ENCODE measurements at regions not wholly inside any gene's neighbourhood (a gene's known extent, or its start where the extent isn't known, plus 50 kb on each side); places are given as distances from the start of the nearest gene placed in this dataset.

DNA sequence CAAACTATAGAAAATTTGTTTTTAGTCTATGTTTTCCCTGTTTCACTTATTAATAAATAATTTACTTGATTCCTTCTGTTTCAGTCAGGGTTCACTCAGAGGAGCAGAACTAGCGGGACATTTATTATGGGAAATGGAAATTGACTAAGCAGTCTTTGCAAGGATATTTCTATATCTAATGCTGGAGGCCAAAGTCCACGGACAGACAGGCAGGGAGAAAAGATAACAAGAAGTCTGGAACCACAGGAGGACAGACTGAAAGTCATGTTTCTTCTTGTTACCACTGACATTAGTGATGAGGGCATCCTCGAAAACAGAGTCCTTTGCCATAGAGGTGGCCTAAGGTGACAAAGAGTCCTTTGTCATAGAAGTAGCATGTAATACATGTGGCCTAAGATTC, 744.5 kb upstream of the TMPRSS15 start:
- BruUV-seq (replicated peaks): no TSS peak
- H3K9me3 ChIP-seq (ENCODE audit: control insufficient read depth, insufficient read depth, low read depth, low read length): no peaks in the 10 kb centered on the region
- H3K4me3 ChIP-seq (ENCODE audit: low read depth in 2 of 2, low read length in 2 of 2): no peak overlapping the region
- H3K36me3 ChIP-seq (ENCODE audit: control insufficient read depth, insufficient read depth, low read length): no peaks in the 10 kb centered on the region
- no peak for ATAC-seq
- in situ Hi-C loops (cut with HindIII; ENCODE audit: low pct_unique_long_range_greater_than_20kb, low sequenced_read_pairs): no loop called here
- intact Hi-C loops (cut with micrococcal nuclease; ENCODE audit: unreplicated experiment): no loop called here
- TF ChIP-seq, protein P1, sequence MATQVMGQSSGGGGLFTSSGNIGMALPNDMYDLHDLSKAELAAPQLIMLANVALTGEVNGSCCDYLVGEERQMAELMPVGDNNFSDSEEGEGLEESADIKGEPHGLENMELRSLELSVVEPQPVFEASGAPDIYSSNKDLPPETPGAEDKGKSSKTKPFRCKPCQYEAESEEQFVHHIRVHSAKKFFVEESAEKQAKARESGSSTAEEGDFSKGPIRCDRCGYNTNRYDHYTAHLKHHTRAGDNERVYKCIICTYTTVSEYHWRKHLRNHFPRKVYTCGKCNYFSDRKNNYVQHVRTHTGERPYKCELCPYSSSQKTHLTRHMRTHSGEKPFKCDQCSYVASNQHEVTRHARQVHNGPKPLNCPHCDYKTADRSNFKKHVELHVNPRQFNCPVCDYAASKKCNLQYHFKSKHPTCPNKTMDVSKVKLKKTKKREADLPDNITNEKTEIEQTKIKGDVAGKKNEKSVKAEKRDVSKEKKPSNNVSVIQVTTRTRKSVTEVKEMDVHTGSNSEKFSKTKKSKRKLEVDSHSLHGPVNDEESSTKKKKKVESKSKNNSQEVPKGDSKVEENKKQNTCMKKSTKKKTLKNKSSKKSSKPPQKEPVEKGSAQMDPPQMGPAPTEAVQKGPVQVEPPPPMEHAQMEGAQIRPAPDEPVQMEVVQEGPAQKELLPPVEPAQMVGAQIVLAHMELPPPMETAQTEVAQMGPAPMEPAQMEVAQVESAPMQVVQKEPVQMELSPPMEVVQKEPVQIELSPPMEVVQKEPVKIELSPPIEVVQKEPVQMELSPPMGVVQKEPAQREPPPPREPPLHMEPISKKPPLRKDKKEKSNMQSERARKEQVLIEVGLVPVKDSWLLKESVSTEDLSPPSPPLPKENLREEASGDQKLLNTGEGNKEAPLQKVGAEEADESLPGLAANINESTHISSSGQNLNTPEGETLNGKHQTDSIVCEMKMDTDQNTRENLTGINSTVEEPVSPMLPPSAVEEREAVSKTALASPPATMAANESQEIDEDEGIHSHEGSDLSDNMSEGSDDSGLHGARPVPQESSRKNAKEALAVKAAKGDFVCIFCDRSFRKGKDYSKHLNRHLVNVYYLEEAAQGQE (IDR thresholded peaks at IDR 0.05; ENCODE audit: insufficient read depth in 1 of 2, low read depth in 2 of 2, low read length in 1 of 2): no peak
- TF ChIP-seq SIN3A (IDR thresholded peaks at IDR 0.05; ENCODE audit: borderline replicate concordance, insufficient read depth, low read depth, low read length): no peak
- ChIA-PET CTCF (no interaction called here), POLR2A (no interaction called here)
- DNase-seq (ENCODE audit: low read depth, low spot score): no peak
- no peaks in the 10 kb centered on the region for H3K27me3 ChIP-seq (ENCODE audit: control insufficient read depth, insufficient read depth, low read length)
- no peaks in the 10 kb centered on the region for H3K4me1 ChIP-seq (ENCODE audit: control insufficient read depth, insufficient read depth, low read length)
- no peak overlapping the region for H3K27ac ChIP-seq (ENCODE audit: low read length)

DNA sequence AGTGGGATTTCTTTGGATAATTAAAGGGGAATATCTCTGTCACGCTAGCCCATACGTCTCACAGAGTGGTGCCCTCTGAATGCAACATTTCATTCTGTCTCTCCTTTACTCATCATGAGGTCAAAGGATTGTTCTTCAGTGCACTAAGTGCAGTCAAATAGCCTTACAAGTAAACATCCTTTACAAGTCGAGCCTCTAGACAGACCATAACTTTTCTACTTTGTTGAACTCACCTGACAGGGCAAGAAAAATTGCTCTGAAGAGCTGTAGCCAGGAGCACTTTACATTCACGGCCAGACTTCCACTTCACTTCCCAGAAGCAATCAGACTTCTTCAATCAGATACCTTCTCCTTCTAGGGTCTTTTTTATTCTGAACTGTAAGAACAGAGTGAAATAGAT, 768.0 kb upstream of the TMPRSS15 start:
- POLR2A ChIA-PET: no interaction called here
- H3K36me3 ChIP-seq (ENCODE audit: control insufficient read depth, insufficient read depth, low read length): no peaks in the 10 kb centered on the region; the same call in 1 of the 2 replicates
- in situ Hi-C loops (cut with HindIII; ENCODE audit: low pct_unique_long_range_greater_than_20kb, low sequenced_read_pairs) (no loop called here), intact Hi-C loops (cut with micrococcal nuclease; ENCODE audit: unreplicated experiment) (no loop called here)
- H3K27ac ChIP-seq (ENCODE audit: low read length): no peak overlapping the region
- no peaks in the 10 kb centered on the region for H3K9me3 ChIP-seq (ENCODE audit: control insufficient read depth, insufficient read depth, low read depth, low read length)
- BruUV-seq (replicated peaks): no TSS peak
- no peaks in the 10 kb centered on the region for H3K27me3 ChIP-seq (ENCODE audit: control insufficient read depth, insufficient read depth, low read length)
- TF ChIP-seq SIN3A (IDR thresholded peaks at IDR 0.05; ENCODE audit: borderline replicate concordance, insufficient read depth, low read depth, low read length): no peak
- no peak for TF ChIP-seq TCF7L2 (IDR thresholded peaks at IDR 0.05; ENCODE audit: low read depth, low read length)
- TF ChIP-seq POLR2AphosphoS5 (IDR thresholded peaks at IDR 0.05; ENCODE audit: low read depth, low read length): no peak
- TF ChIP-seq, protein P1 (IDR thresholded peaks at IDR 0.05; ENCODE audit: insufficient read depth in 1 of 2, low read depth in 2 of 2, low read length in 1 of 2): no peak
- TF ChIP-seq, protein P2, sequence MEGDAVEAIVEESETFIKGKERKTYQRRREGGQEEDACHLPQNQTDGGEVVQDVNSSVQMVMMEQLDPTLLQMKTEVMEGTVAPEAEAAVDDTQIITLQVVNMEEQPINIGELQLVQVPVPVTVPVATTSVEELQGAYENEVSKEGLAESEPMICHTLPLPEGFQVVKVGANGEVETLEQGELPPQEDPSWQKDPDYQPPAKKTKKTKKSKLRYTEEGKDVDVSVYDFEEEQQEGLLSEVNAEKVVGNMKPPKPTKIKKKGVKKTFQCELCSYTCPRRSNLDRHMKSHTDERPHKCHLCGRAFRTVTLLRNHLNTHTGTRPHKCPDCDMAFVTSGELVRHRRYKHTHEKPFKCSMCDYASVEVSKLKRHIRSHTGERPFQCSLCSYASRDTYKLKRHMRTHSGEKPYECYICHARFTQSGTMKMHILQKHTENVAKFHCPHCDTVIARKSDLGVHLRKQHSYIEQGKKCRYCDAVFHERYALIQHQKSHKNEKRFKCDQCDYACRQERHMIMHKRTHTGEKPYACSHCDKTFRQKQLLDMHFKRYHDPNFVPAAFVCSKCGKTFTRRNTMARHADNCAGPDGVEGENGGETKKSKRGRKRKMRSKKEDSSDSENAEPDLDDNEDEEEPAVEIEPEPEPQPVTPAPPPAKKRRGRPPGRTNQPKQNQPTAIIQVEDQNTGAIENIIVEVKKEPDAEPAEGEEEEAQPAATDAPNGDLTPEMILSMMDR (IDR thresholded peaks at IDR 0.05): no peak
- CTCF ChIA-PET: no interaction called here
- no peak for DNase-seq (ENCODE audit: low read depth, low spot score)
- ATAC-seq: no peak
- H3K4me1 ChIP-seq (ENCODE audit: control insufficient read depth, insufficient read depth, low read length): no peaks in the 10 kb centered on the region
- no peak overlapping the region for H3K4me3 ChIP-seq (ENCODE audit: low read depth in 2 of 2, low read length in 2 of 2)
